Uterus (tissue), 3 donors: ENCODE measurements at regions not wholly inside any gene's neighbourhood (a gene's known extent, or its start where the extent isn't known, plus 50 kb on each side); places are given as distances from the start of the nearest gene placed in this dataset.

ENCODE experiments used
- DNase-seq, 2 donors: peaks; one replicate each; pipeline ENCODE4 v3.0.0-alpha.2; 2019 to 2020
- H3K27ac ChIP-seq, 2 donors: fragments of 200-600 bp; sonication (generic); 1 replicate in 1 of 2; 2 replicates in 1 of 2; pipeline ENCODE4 v1.5.1; 2016 to 2018
- H3K27me3 ChIP-seq, 2 donors: fragments of 200-600 bp; sonication (generic); one replicate each; pipeline ENCODE4 v1.5.1; 2018 to 2019; ENCODE audit warnings: control low read depth in 1 of 2
- H3K36me3 ChIP-seq, 2 donors: fragments of 200-600 bp; sonication (generic); one replicate each; pipeline ENCODE4 v1.5.1; 2019; ENCODE audit warnings: control low read depth in 1 of 2
- H3K4me1 ChIP-seq, 2 donors: fragments of 200-600 bp; sonication (generic); one replicate each; pipeline ENCODE4 v1.5.1; 2018 to 2019; ENCODE audit warnings: control low read depth in 1 of 2
- H3K4me3 ChIP-seq, 2 donors: fragments of 200-600 bp; sonication (generic); 1 replicate in 1 of 2; 2 replicates in 1 of 2; pipeline ENCODE4 v1.5.1; 2018 to 2019; ENCODE audit warnings: mild to moderate bottlenecking in 1 of 2
- H3K9me3 ChIP-seq, 2 donors: fragments of 200-600 bp; sonication (generic); one replicate each; pipeline ENCODE4 v1.5.1; 2019; ENCODE audit warnings: control low read depth in 1 of 2
- CTCF ChIP-seq, 4 experiments: fragments of 200-600 bp in 2 of 4; fragments of 450-650 bp in 2 of 4; sonication (generic) in 2 of 4; IDR thresholded peaks; one replicate each; pipeline ENCODE4 v1.5.1; 2016 to 2019; ENCODE audit warnings: antibody characterized with exemption in 4 of 4, mild to moderate bottlenecking in 2 of 4, moderate library complexity in 1 of 4
- POLR2A ChIP-seq, 2 donors: fragments of 450-650 bp; IDR thresholded peaks; one replicate each; pipeline ENCODE4 v1.6.1; 2016; ENCODE audit warnings: antibody characterized with exemption in 2 of 2, mild to moderate bottlenecking in 1 of 2, moderate library complexity in 1 of 2
- intact Hi-C: fragments of 100-400 bp; cut with DNase I; formaldehyde crosslinking; loops from one replicate; pipeline ENCODE4 v1.15.1; 2023; ENCODE audit warnings: low total_unique reads
- donor health status: DM: yes; HTN: yes; CAD: no.

GRCh38 chr6:128725271-128726233 is 157.4 kb upstream of the LAMA2 start:
- intact Hi-C loops: no loop called here

GRCh38 chr6:128724738-128725137 is 158.2 kb upstream of the LAMA2 start:
- Histone ChIP-seq H3K9me3 (no peaks in the 10 kb centered on the region), H3K27ac (no peak overlapping the region), H3K4me1 (no peaks in the 10 kb centered on the region), H3K4me3 (no peak overlapping the region), H3K36me3 (no peaks in the 10 kb centered on the region), H3K27me3 (no peaks in the 10 kb centered on the region)
- intact Hi-C loops: no loop called here
- TF ChIP-seq CTCF (IDR thresholded peaks at IDR 0.05) (no peak), POLR2A (IDR thresholded peaks at IDR 0.05) (no peak)
- DNase-seq: no peak

More at GRCh38 chr6:128725271-128726233, 157.4 kb upstream of the LAMA2 start:
- Histone ChIP-seq H3K27ac (no peak overlapping the region), H3K4me3 (no peak overlapping the region), H3K36me3 (no peaks in the 10 kb centered on the region), H3K4me1 (no peaks in the 10 kb centered on the region), H3K27me3 (no peaks in the 10 kb centered on the region), H3K9me3 (no peaks in the 10 kb centered on the region)
- TF ChIP-seq CTCF (IDR thresholded peaks at IDR 0.05): peak; percentile 41 to 50 (median 42)
- TF ChIP-seq POLR2A (IDR thresholded peaks at IDR 0.05): no peak
- DNase-seq: peak in 1 of 2 donors; percentile 18

- Histone ChIP-seq H3K4me1 (no peaks in the 10 kb centered on the region), H3K27me3 (no peaks in the 10 kb centered on the region), H3K36me3 (no peaks in the 10 kb centered on the region), H3K9me3 (no peaks in the 10 kb centered on the region), H3K27ac (no peak overlapping the region), H3K4me3 (no peak overlapping the region)
- no peak for DNase-seq
- intact Hi-C loops: no loop called here
- TF ChIP-seq CTCF (IDR thresholded peaks at IDR 0.05) (no peak), POLR2A (IDR thresholded peaks at IDR 0.05) (no peak)
Observed at GRCh38 chr6:128723667-128724066, 159.3 kb upstream of the LAMA2 start.

- intact Hi-C loops: no loop called here
Observed at GRCh38 chr6:128720891-128721290, 162.0 kb upstream of the LAMA2 start.

More at GRCh38 chr6:128720891-128721290, 162.0 kb upstream of the LAMA2 start:
- DNase-seq: no peak
- no peaks in the 10 kb centered on the region for H3K9me3 ChIP-seq
- no peak overlapping the region for H3K4me3 ChIP-seq
- no peak for TF ChIP-seq CTCF (IDR thresholded peaks at IDR 0.05)
- no peak for TF ChIP-seq POLR2A (IDR thresholded peaks at IDR 0.05)
- no peaks in the 10 kb centered on the region for H3K4me1 ChIP-seq
- H3K27ac ChIP-seq: no peak overlapping the region
- H3K36me3 ChIP-seq: no peaks in the 10 kb centered on the region
- H3K27me3 ChIP-seq: no peaks in the 10 kb centered on the region
